D721Med (cell line): ENCODE measurements at regions not wholly inside any gene's neighbourhood (a gene's known extent, or its start where the extent isn't known, plus 50 kb on each side); places are given as distances from the start of the nearest gene placed in this dataset.

Source experiments
- DNase-seq: peaks from one replicate; pipeline ENCODE4 v3.0.0; 2011; ENCODE audit warnings: low spot score; ENCODE audit not compliant: insufficient read length
- FAIRE-seq: peaks from 2 replicates; lab custom pipeline; 2011; peaks lifted over from hg19 to GRCh38; lab: Jason Lieb, UNC
- CTCF ChIP-seq: IDR thresholded peaks from 2 replicates; pipeline ENCODE4 v1.5.1; 2012; ENCODE audit warnings: mild to moderate bottlenecking, control low read depth; ENCODE audit not compliant: insufficient read depth; ENCODE audit errors: missing control alignments

GRCh38 chr5:143492783-143493182 is 89.3 kb upstream of the NR3C1 start:
- TF ChIP-seq CTCF: no peak
- DNase-seq (no peak), FAIRE-seq (no peak)

- TF ChIP-seq CTCF: no peak
- DNase-seq: no peak
- no peak for FAIRE-seq
These were observed 88.2 kb upstream of the NR3C1 start for GRCh38 chr5:143491646-143492045.

GRCh38 chr5:143488381-143488780 is 84.9 kb upstream of the NR3C1 start:
- DNase-seq: no peak
- no peak for TF ChIP-seq CTCF
- no peak for FAIRE-seq

- TF ChIP-seq CTCF: no peak
- FAIRE-seq (no peak), DNase-seq (no peak)
These were observed 81.1 kb upstream of the NR3C1 start for GRCh38 chr5:143484601-143485000.

GRCh38 chr5:143481697-143482531 is 78.4 kb upstream of the NR3C1 start:
- FAIRE-seq: no peak
- no peak for TF ChIP-seq CTCF
- no peak for DNase-seq

- TF ChIP-seq CTCF: no peak
- DNase-seq (no peak), FAIRE-seq (no peak)
These were observed 76.5 kb upstream of the NR3C1 start for GRCh38 chr5:143480001-143480400.

GRCh38 chr5:143479394-143479793 is 75.9 kb upstream of the NR3C1 start:
- no peak for DNase-seq
- FAIRE-seq: no peak
- TF ChIP-seq CTCF: no peak
